Ascending aorta (tissue), 2 donors: ENCODE measurements at regions not wholly inside any gene's neighbourhood (a gene's known extent, or its start where the extent isn't known, plus 50 kb on each side); places are given as distances from the start of the nearest gene placed in this dataset.

Experiments
- DNase-seq, 2 donors: peaks; one replicate each; pipeline ENCODE4 v3.0.0-alpha.2; 2019; ENCODE audit warnings: low spot score in 2 of 2
- H3K27ac ChIP-seq, 2 donors: fragments of 200-600 bp; sonication (generic); one replicate each; pipeline ENCODE4 v1.5.1; 2016 to 2017; ENCODE audit warnings: mild to moderate bottlenecking in 1 of 2
- H3K27me3 ChIP-seq: fragments of 200-600 bp; sonication (generic); one replicate; pipeline ENCODE4 v1.5.1; 2017
- H3K36me3 ChIP-seq, 2 donors: fragments of 200-600 bp; sonication (generic); one replicate each; pipeline ENCODE4 v1.5.1; 2016
- H3K4me1 ChIP-seq, 2 donors: fragments of 200-600 bp; sonication (generic); one replicate each; pipeline ENCODE4 v1.5.1; 2016 to 2017; ENCODE audit warnings: mild to moderate bottlenecking in 1 of 2
- H3K4me3 ChIP-seq, 2 donors: fragments of 200-600 bp; sonication (generic); one replicate each; pipeline ENCODE4 v1.5.1; 2016 to 2017; ENCODE audit warnings: mild to moderate bottlenecking in 1 of 2
- H3K9me3 ChIP-seq, 2 donors: fragments of 200-600 bp; sonication (generic); one replicate each; pipeline ENCODE4 v1.5.1; 2016
- CTCF ChIP-seq, 3 experiments: fragments of 200-600 bp in 2 of 3; fragments of 450-650 bp in 1 of 3; sonication (generic) in 2 of 3; IDR thresholded peaks; one replicate each; pipeline ENCODE4 v1.5.1; 2016 to 2019; ENCODE audit warnings: antibody characterized with exemption in 3 of 3, mild to moderate bottlenecking in 1 of 3, moderate library complexity in 1 of 3
- intact Hi-C: fragments of 100-400 bp; cut with DNase I; formaldehyde crosslinking; loops from one replicate; pipeline ENCODE4 v1.15.1; 2023

GRCh38 chrX:39758791-39759525, 338.8 kb downstream of the BCOR start:
- peak in 1 of 2 donors; percentile 67 for DNase-seq
- H3K27me3 ChIP-seq: no peaks in the 10 kb centered on the region
- H3K9me3 ChIP-seq: no peaks in the 10 kb centered on the region
- TF ChIP-seq CTCF (IDR thresholded peaks at IDR 0.05): no peak
- peaks cover 3 to 19% of the 10 kb centered on the region in 2 donors for H3K4me1 ChIP-seq
- H3K27ac ChIP-seq: peak overlapping the region; percentile 71 to 90
- no peaks in the 10 kb centered on the region for H3K36me3 ChIP-seq
- H3K4me3 ChIP-seq: no peak overlapping the region
- intact Hi-C loops: loop anchor here (2.0 to 5.0 kb wide), 2 partner anchors 54 to 148 kb away; no protein-coding TSS in a partner anchor

- no peaks in the 10 kb centered on the region for H3K9me3 ChIP-seq
- peak in 1 of 2 donors; percentile 74 for DNase-seq
- no peaks in the 10 kb centered on the region for H3K36me3 ChIP-seq
- H3K4me3 ChIP-seq: peak overlapping the region in 1 of 2 donors; percentile 7
- no peak for TF ChIP-seq CTCF (IDR thresholded peaks at IDR 0.05)
- H3K27me3 ChIP-seq: no peaks in the 10 kb centered on the region
- peak overlapping the region; percentile 71 to 90 for H3K27ac ChIP-seq
- peaks cover 3 to 19% of the 10 kb centered on the region in 2 donors for H3K4me1 ChIP-seq
- intact Hi-C loops: loop anchor here (2.0 to 5.0 kb wide), 2 partner anchors 53 to 148 kb away; no protein-coding TSS in a partner anchor
These were observed 338.1 kb downstream of the BCOR start for GRCh38 chrX:39759526-39760224.

GRCh38 chrX:39760930-39761329, 336.8 kb downstream of the BCOR start:
- H3K27ac ChIP-seq: peak overlapping the region; percentile 71 to 90
- H3K36me3 ChIP-seq: no peaks in the 10 kb centered on the region
- H3K9me3 ChIP-seq: no peaks in the 10 kb centered on the region
- no peak overlapping the region for H3K4me3 ChIP-seq
- intact Hi-C loops: no loop called here
- DNase-seq: no peak
- TF ChIP-seq CTCF (IDR thresholded peaks at IDR 0.05): no peak
- peaks cover 3 to 14% of the 10 kb centered on the region in 2 donors for H3K4me1 ChIP-seq
- H3K27me3 ChIP-seq: no peaks in the 10 kb centered on the region

GRCh38 chrX:39762266-39762841, 335.4 kb downstream of the BCOR start:
- no peak overlapping the region for H3K4me3 ChIP-seq
- no peak for DNase-seq

More at GRCh38 chrX:39762266-39762841, 335.4 kb downstream of the BCOR start:
- Histone ChIP-seq H3K27ac (peak overlapping the region in 1 of 2 donors; percentile 90), H3K36me3 (no peaks in the 10 kb centered on the region), H3K9me3 (no peaks in the 10 kb centered on the region), H3K4me1 (peaks cover 3 to 12% of the 10 kb centered on the region in 2 donors), H3K27me3 (no peaks in the 10 kb centered on the region)
- no peak for TF ChIP-seq CTCF (IDR thresholded peaks at IDR 0.05)
- intact Hi-C loops: no loop called here
